ENCODE measurements at regions not wholly inside any gene's neighbourhood (a gene's known extent, or its start where the extent isn't known, plus 50 kb on each side); places are given as distances from the start of the nearest gene placed in this dataset.

DNA sequence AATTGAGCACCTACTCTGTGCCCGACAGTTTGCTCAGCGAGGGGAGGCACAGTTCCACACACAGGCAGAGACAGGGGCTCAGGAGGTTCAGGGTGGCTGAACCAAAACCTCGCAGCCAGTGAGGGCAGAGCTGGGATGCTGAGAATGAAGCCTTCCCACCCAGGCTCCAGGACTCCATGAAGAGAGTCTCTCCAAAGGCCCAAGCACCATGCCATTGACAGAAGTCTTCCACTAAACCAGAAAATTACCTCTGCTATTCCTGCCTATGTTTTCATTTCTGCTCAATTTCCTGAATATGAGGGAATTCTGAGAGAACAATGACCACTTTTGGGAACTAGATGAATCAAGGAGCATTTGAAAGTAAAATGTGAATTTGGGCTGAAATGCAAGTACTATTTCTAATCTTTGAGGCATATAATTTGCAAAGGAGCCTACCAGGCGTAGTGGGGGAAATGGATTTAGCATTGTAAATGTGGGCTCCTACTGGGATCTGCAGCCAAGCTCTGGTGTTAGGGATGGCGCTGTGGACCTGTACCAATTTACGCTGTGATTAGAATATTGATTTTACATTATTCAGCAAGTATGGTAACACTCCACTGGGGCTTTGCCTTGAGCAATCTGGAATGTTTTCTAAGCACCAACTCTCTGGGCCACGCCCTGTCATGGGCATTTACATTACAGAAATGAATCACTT, 91.9 kb downstream of the DRD1 start:
- Histone ChIP-seq H3K4me1 (ENCODE audit: control insufficient read depth, insufficient read depth, low read length) (peaks cover 6% of the 10 kb centered on the region), H3K27ac (ENCODE audit: low read depth, low read length) (no peak overlapping the region), H3K27me3 (ENCODE audit: control insufficient read depth, insufficient read depth, low read length) (peaks cover under 1% of the 10 kb centered on the region), H3K4me3 (ENCODE audit: low read depth, low read length) (no peak overlapping the region), H3K36me3 (ENCODE audit: control insufficient read depth, insufficient read depth, low read length) (no peaks in the 10 kb centered on the region), H3K9me3 (ENCODE audit: control insufficient read depth, insufficient read depth, low read length) (no peaks in the 10 kb centered on the region)
- peak in 1 of 6 donors; percentile 66 for DNase-seq (ENCODE audit: low read depth in 4 of 6, low spot score in 6 of 6)
- WGBS (ENCODE audit: insufficient coverage): 56% methylated on average over 1 of the region's 7 CpGs

GRCh38 chr5:175351126-175351525, 92.9 kb downstream of the DRD1 start:
- no peak overlapping the region for H3K27ac ChIP-seq (ENCODE audit: low read depth, low read length)
- no peak overlapping the region for H3K4me3 ChIP-seq (ENCODE audit: low read depth, low read length)
- H3K27me3 ChIP-seq (ENCODE audit: control insufficient read depth, insufficient read depth, low read length): peaks cover 3% of the 10 kb centered on the region
- H3K4me1 ChIP-seq (ENCODE audit: control insufficient read depth, insufficient read depth, low read length): peaks cover 6% of the 10 kb centered on the region
- 77% methylated on average over 7 of the region's 7 CpGs for WGBS (ENCODE audit: insufficient coverage)
- DNase-seq (ENCODE audit: low read depth in 4 of 6, low spot score in 6 of 6): peak in 1 of 6 donors; percentile 35
- no peaks in the 10 kb centered on the region for H3K36me3 ChIP-seq (ENCODE audit: control insufficient read depth, insufficient read depth, low read length)
- no peaks in the 10 kb centered on the region for H3K9me3 ChIP-seq (ENCODE audit: control insufficient read depth, insufficient read depth, low read length)

- H3K36me3 ChIP-seq (ENCODE audit: control insufficient read depth, insufficient read depth, low read length): no peaks in the 10 kb centered on the region
- no peak overlapping the region for H3K27ac ChIP-seq (ENCODE audit: low read depth, low read length)
- WGBS (ENCODE audit: insufficient coverage): no CpG with 5 or more reads among the region's 1 CpG
- H3K4me1 ChIP-seq (ENCODE audit: control insufficient read depth, insufficient read depth, low read length): peaks cover 6% of the 10 kb centered on the region
- H3K4me3 ChIP-seq (ENCODE audit: low read depth, low read length): no peak overlapping the region
- H3K9me3 ChIP-seq (ENCODE audit: control insufficient read depth, insufficient read depth, low read length): no peaks in the 10 kb centered on the region
- H3K27me3 ChIP-seq (ENCODE audit: control insufficient read depth, insufficient read depth, low read length): peaks cover 3% of the 10 kb centered on the region
- no peak for DNase-seq (ENCODE audit: low read depth in 4 of 6, low spot score in 6 of 6)
These were observed 96.1 kb downstream of the DRD1 start for GRCh38 chr5:175347931-175348330.

DNA sequence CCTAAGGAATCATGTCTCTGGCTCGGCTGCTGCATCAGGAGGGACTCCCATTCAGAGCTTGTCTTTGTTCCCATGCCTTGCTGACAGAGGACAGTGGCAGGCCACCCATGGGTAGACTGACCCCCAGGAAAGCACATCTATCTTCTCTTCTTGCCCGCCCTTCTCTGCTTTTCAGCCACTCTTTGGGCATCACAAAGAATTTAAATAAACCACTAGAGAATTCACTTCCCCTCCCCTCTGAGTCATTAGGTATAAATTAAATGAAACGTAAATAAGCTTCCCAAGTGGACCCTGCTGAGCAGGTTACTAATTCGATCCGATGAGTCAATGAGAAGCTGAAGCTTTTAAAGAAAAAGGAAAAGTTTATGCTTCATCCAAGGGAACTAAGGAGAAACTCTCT, 97.0 kb downstream of the DRD1 start:
- H3K36me3 ChIP-seq (ENCODE audit: control insufficient read depth, insufficient read depth, low read length): no peaks in the 10 kb centered on the region
- 9% methylated on average over 3 of the region's 5 CpGs for WGBS (ENCODE audit: insufficient coverage)
- peak in 1 of 6 donors; percentile 62 for DNase-seq (ENCODE audit: low read depth in 4 of 6, low spot score in 6 of 6)
- H3K4me3 ChIP-seq (ENCODE audit: low read depth, low read length): no peak overlapping the region
- H3K9me3 ChIP-seq (ENCODE audit: control insufficient read depth, insufficient read depth, low read length): no peaks in the 10 kb centered on the region
- H3K27ac ChIP-seq (ENCODE audit: low read depth, low read length): no peak overlapping the region
- peaks cover 6% of the 10 kb centered on the region for H3K4me1 ChIP-seq (ENCODE audit: control insufficient read depth, insufficient read depth, low read length)
- H3K27me3 ChIP-seq (ENCODE audit: control insufficient read depth, insufficient read depth, low read length): peaks cover 3% of the 10 kb centered on the region

DNA sequence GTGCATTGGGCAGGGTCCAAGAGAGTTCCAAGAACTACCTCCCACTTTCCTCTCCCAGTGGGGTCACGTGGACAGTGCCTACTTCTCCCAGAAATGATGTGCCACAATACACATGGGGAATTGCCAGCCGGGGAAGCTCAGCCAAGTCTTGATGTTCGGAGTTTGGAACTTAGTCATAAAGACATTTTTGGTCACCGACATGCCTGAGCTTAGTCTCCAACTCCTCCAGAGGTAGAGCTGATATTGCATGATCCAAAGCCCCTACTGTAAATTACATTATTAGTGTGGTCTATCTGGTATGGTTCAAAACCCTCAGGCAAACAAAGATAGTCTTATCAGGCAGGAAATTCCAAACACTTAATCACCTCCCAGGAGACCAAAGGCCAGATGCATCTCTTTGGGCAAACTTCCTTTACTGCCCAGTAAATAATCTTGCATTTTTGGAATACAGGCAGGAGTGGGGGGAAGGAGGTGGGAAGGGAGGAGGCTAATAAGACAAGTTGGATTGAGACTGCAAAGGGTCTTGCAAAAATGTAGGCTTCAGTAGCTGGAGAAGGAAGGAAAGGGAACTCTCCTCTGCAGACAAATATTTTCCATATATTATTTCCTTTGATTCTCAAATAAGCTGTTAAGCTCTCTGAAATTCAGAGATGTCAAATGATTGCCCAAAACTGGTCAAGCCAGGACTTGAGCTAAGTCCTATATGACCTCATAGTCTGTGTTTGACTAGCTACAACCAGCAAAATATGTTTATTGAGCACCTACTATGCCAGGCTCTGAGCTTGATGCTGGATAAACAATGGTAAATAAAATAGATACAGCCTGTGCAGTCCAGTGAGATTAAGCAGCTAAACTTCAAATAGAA, 99.4 kb downstream of the DRD1 start:
- no peaks in the 10 kb centered on the region for H3K36me3 ChIP-seq (ENCODE audit: control insufficient read depth, insufficient read depth, low read length)
- 71% methylated on average over 3 of the region's 4 CpGs for WGBS (ENCODE audit: insufficient coverage)
- H3K4me3 ChIP-seq (ENCODE audit: low read depth, low read length): no peak overlapping the region
- peaks cover 3% of the 10 kb centered on the region for H3K27me3 ChIP-seq (ENCODE audit: control insufficient read depth, insufficient read depth, low read length)
- H3K27ac ChIP-seq (ENCODE audit: low read depth, low read length): no peak overlapping the region
- DNase-seq (ENCODE audit: low read depth in 4 of 6, low spot score in 6 of 6): no peak
- no peaks in the 10 kb centered on the region for H3K9me3 ChIP-seq (ENCODE audit: control insufficient read depth, insufficient read depth, low read length)
- peaks cover 3% of the 10 kb centered on the region for H3K4me1 ChIP-seq (ENCODE audit: control insufficient read depth, insufficient read depth, low read length)

- Histone ChIP-seq H3K4me1 (ENCODE audit: control insufficient read depth, insufficient read depth, low read length) (no peaks in the 10 kb centered on the region), H3K9me3 (ENCODE audit: control insufficient read depth, insufficient read depth, low read length) (no peaks in the 10 kb centered on the region), H3K27ac (ENCODE audit: low read depth, low read length) (no peak overlapping the region), H3K4me3 (ENCODE audit: low read depth, low read length) (no peak overlapping the region), H3K36me3 (ENCODE audit: control insufficient read depth, insufficient read depth, low read length) (no peaks in the 10 kb centered on the region), H3K27me3 (ENCODE audit: control insufficient read depth, insufficient read depth, low read length) (peaks cover 3% of the 10 kb centered on the region)
- DNase-seq (ENCODE audit: low read depth in 4 of 6, low spot score in 6 of 6): peak in 1 of 6 donors; percentile 17
- WGBS (ENCODE audit: insufficient coverage): 68% methylated on average over 2 of the region's 2 CpGs
These were observed 100.7 kb downstream of the DRD1 start for GRCh38 chr5:175343308-175343707.

DNA sequence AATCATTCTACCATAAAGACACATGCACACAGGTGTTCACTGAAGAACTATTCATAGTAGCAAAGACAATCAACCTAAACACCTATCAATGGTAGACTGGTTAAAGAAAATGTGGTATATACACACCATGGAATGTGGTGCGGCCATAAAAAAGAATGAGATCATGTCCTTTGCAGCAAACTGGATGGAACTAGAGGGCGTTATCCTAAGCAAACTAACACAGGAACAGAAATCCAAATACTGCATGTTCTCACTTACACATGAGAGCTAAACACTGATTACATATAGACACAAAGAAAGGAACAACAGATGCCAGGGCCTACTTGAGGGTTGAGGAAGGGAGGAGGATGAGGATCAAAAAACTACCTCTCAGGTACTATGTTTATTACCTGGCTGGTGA, 103.8 kb downstream of the DRD1 start:
- no peaks in the 10 kb centered on the region for H3K36me3 ChIP-seq (ENCODE audit: control insufficient read depth, insufficient read depth, low read length)
- no peak overlapping the region for H3K27ac ChIP-seq (ENCODE audit: low read depth, low read length)
- WGBS (ENCODE audit: insufficient coverage): no CpG with 5 or more reads among the region's 2 CpGs
- DNase-seq (ENCODE audit: low read depth in 4 of 6, low spot score in 6 of 6): no peak
- H3K9me3 ChIP-seq (ENCODE audit: control insufficient read depth, insufficient read depth, low read length): no peaks in the 10 kb centered on the region
- no peaks in the 10 kb centered on the region for H3K27me3 ChIP-seq (ENCODE audit: control insufficient read depth, insufficient read depth, low read length)
- no peaks in the 10 kb centered on the region for H3K4me1 ChIP-seq (ENCODE audit: control insufficient read depth, insufficient read depth, low read length)
- H3K4me3 ChIP-seq (ENCODE audit: low read depth, low read length): no peak overlapping the region

DNA sequence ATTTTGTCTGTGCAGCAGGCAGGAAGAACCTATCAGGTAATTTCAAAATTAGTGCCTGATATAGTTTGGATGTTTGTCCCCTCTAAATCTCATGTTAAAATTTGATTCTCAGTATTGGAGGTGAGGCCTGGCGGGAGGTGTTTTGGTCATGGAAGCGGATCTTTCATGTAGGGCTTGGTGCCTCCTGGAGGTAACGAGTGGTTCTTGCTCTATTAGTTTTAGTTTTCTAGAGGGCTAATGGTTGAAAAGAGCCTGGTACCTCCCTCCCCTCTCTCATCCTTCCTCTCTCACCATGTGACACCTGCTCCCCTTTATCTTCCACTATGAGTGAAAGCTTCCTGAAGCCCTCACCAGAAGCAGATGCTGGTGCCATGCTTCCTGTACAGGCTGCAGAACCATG, 106.3 kb downstream of the DRD1 start:
- H3K9me3 ChIP-seq (ENCODE audit: control insufficient read depth, insufficient read depth, low read length): no peaks in the 10 kb centered on the region
- no peak for DNase-seq (ENCODE audit: low read depth in 4 of 6, low spot score in 6 of 6)
- no CpG with 5 or more reads among the region's 3 CpGs for WGBS (ENCODE audit: insufficient coverage)

GRCh38 chr5:175336781-175337180, 107.2 kb downstream of the DRD1 start:
- H3K36me3 ChIP-seq (ENCODE audit: control insufficient read depth, insufficient read depth, low read length): no peaks in the 10 kb centered on the region
- WGBS (ENCODE audit: insufficient coverage): no CpG with 5 or more reads among the region's 2 CpGs
- H3K4me3 ChIP-seq (ENCODE audit: low read depth, low read length): no peak overlapping the region
- H3K27me3 ChIP-seq (ENCODE audit: control insufficient read depth, insufficient read depth, low read length): no peaks in the 10 kb centered on the region
- no peaks in the 10 kb centered on the region for H3K9me3 ChIP-seq (ENCODE audit: control insufficient read depth, insufficient read depth, low read length)
- H3K4me1 ChIP-seq (ENCODE audit: control insufficient read depth, insufficient read depth, low read length): no peaks in the 10 kb centered on the region
- H3K27ac ChIP-seq (ENCODE audit: low read depth, low read length): no peak overlapping the region
- no peak for DNase-seq (ENCODE audit: low read depth in 4 of 6, low spot score in 6 of 6)

More for the DNA sequence above, 106.3 kb downstream of the DRD1 start:
- no peaks in the 10 kb centered on the region for H3K27me3 ChIP-seq (ENCODE audit: control insufficient read depth, insufficient read depth, low read length)
- no peaks in the 10 kb centered on the region for H3K4me1 ChIP-seq (ENCODE audit: control insufficient read depth, insufficient read depth, low read length)
- H3K27ac ChIP-seq (ENCODE audit: low read depth, low read length): no peak overlapping the region
- H3K36me3 ChIP-seq (ENCODE audit: control insufficient read depth, insufficient read depth, low read length): no peaks in the 10 kb centered on the region
- H3K4me3 ChIP-seq (ENCODE audit: low read depth, low read length): no peak overlapping the region

DNA sequence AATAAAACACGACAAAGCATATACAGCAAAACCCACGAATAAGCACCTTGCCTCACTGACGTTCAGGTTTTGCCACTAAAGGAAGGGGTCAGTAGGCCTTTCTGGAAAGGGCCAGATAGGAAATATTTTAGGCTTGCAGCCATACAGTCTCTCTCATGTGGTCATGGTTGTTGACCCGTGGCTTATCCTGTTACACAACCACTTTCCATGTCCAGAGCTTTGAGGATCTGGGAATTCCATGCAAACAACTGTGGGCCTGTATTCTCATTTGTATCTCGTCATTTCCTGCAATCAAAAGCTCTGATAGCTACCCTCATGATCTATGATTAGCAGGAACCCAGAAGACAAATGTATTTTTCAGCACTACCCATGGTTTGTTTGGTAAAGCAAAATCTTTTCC, 108.3 kb downstream of the DRD1 start:
- Histone ChIP-seq H3K9me3 (ENCODE audit: control insufficient read depth, insufficient read depth, low read length) (no peaks in the 10 kb centered on the region), H3K27ac (ENCODE audit: low read depth, low read length) (no peak overlapping the region), H3K4me3 (ENCODE audit: low read depth, low read length) (no peak overlapping the region), H3K27me3 (ENCODE audit: control insufficient read depth, insufficient read depth, low read length) (no peaks in the 10 kb centered on the region), H3K36me3 (ENCODE audit: control insufficient read depth, insufficient read depth, low read length) (no peaks in the 10 kb centered on the region), H3K4me1 (ENCODE audit: control insufficient read depth, insufficient read depth, low read length) (no peaks in the 10 kb centered on the region)
- 100% methylated on average over 1 of the region's 5 CpGs for WGBS (ENCODE audit: insufficient coverage)
- no peak for DNase-seq (ENCODE audit: low read depth in 4 of 6, low spot score in 6 of 6)

Measured in spinal cord (tissue), 9 donors.